GM12878 (cell line): ENCODE measurements at regions not wholly inside any gene's neighbourhood (a gene's known extent, or its start where the extent isn't known, plus 50 kb on each side); places are given as distances from the start of the nearest gene placed in this dataset.

Experiments used
- BRCA1 ChIP-seq: IDR thresholded peaks from 2 replicates; pipeline ENCODE4 v1.6.1; 2011; ENCODE audit warnings: low read depth, low read length, improper control_type of control experiment
- CREB1 ChIP-seq: IDR thresholded peaks from 2 replicates; pipeline ENCODE4 v1.6.1; 2012; ENCODE audit warnings: low read depth, mild to moderate bottlenecking, inconsistent platforms
- HDGF ChIP-seq: fragments of 450-650 bp; IDR thresholded peaks from 2 replicates; pipeline ENCODE4 v1.6.1; 2016; ENCODE audit warnings: antibody characterized with exemption
- IKZF2 ChIP-seq, 2 experiments: fragments of 450-650 bp; IDR thresholded peaks; 2 replicates each; pipeline ENCODE4 v1.6.1; 2017; ENCODE audit warnings: mild to moderate bottlenecking in 2 of 2, moderate library complexity in 2 of 2
- MTA3 ChIP-seq: IDR thresholded peaks from 2 replicates; pipeline ENCODE4 v1.6.1; 2012; ENCODE audit warnings: low read length, inconsistent platforms, borderline replicate concordance
- NR2C2 ChIP-seq: IDR thresholded peaks from 2 replicates; pipeline ENCODE4 v1.6.1; 2011; ENCODE audit warnings: borderline replicate concordance, low read depth; ENCODE audit not compliant: control insufficient read depth, insufficient read length
- NRF1 ChIP-seq: conservative IDR thresholded peaks from 2 replicates; pipeline ENCODE4 v1.6.1; 2011; ENCODE audit warnings: mild to moderate bottlenecking, low read depth, low read length, improper control_type of control experiment
- PAX5 ChIP-seq: IDR thresholded peaks from 2 replicates; pipeline ENCODE4 v1.6.1; 2011; ENCODE audit warnings: low read depth, low read length, borderline replicate concordance
- PML ChIP-seq: IDR thresholded peaks from 2 replicates; pipeline ENCODE4 v1.6.1; 2012; ENCODE audit warnings: low read length, inconsistent platforms
- POLR2AphosphoS5 ChIP-seq: IDR thresholded peaks from 2 replicates; pipeline ENCODE4 v1.6.1; 2011; ENCODE audit warnings: mild to moderate bottlenecking, low read length, inconsistent platforms
- SIN3A ChIP-seq: IDR thresholded peaks from 2 replicates; pipeline ENCODE4 v1.6.1; 2012; ENCODE audit warnings: low read depth, low read length, improper control_type of control experiment
- SMARCA5 ChIP-seq: fragments of 450-650 bp; IDR thresholded peaks from 2 replicates; pipeline ENCODE4 v1.6.1; 2017; ENCODE audit warnings: mild to moderate bottlenecking
- SPI1 ChIP-seq: IDR thresholded peaks from 2 replicates; pipeline ENCODE4 v1.6.1; 2011; ENCODE audit warnings: low read depth, mild to moderate bottlenecking, low read length, moderate library complexity, borderline replicate concordance; ENCODE audit not compliant: insufficient read depth
- SREBF1 ChIP-seq: IDR thresholded peaks from 2 replicates; pipeline ENCODE4 v1.6.1; 2012; ENCODE audit warnings: mild to moderate bottlenecking, low read length
- STAT1 ChIP-seq: fragments of 450-650 bp; conservative IDR thresholded peaks from 2 replicates; pipeline ENCODE4 v1.6.1; 2014; ENCODE audit warnings: antibody characterized with exemption, mild to moderate bottlenecking
- TARDBP ChIP-seq: IDR thresholded peaks from 2 replicates; pipeline ENCODE4 v1.6.1; 2016; ENCODE audit warnings: borderline replicate concordance
- TCF7 ChIP-seq: IDR thresholded peaks from 2 replicates; pipeline ENCODE4 v1.6.1; 2014; ENCODE audit warnings: antibody characterized with exemption, borderline replicate concordance
- WRNIP1 ChIP-seq: IDR thresholded peaks from 2 replicates; pipeline ENCODE4 v1.6.1; 2011; ENCODE audit warnings: low read depth, low read length, improper control_type of control experiment, borderline replicate concordance
- ZNF24 ChIP-seq: fragments of 450-650 bp; IDR thresholded peaks from 2 replicates; pipeline ENCODE4 v1.6.1; 2017; ENCODE audit warnings: antibody characterized with exemption, mild to moderate bottlenecking
- ZNF274 ChIP-seq: IDR thresholded peaks from one replicate; pipeline ENCODE4 v1.8.0; 2011; ENCODE audit not compliant: insufficient read length, insufficient read depth
- TF ChIP-seq, protein P1 (sequence below): IDR thresholded peaks from 2 replicates; pipeline ENCODE4 v1.6.1; 2012; ENCODE audit warnings: improper control_type of control experiment, low read depth, low read length; ENCODE audit not compliant: insufficient replicate concordance
- TF ChIP-seq, protein P2 (sequence below): IDR thresholded peaks from 2 replicates; pipeline ENCODE4 v1.6.1; 2011; ENCODE audit warnings: borderline replicate concordance, low read depth, mild to moderate bottlenecking, moderate library complexity, low read length; ENCODE audit not compliant: insufficient read depth, poor library complexity, severe bottlenecking
- TF ChIP-seq, protein P3 (sequence below): fragments of 450-650 bp; IDR thresholded peaks from 2 replicates; pipeline ENCODE4 v1.6.1; 2017; ENCODE audit warnings: low read depth, mild to moderate bottlenecking, moderate library complexity
- TF ChIP-seq, protein P4 (sequence below): IDR thresholded peaks from 2 replicates; pipeline ENCODE4 v1.6.1; 2012; ENCODE audit warnings: low read length, inconsistent platforms

DNA sequence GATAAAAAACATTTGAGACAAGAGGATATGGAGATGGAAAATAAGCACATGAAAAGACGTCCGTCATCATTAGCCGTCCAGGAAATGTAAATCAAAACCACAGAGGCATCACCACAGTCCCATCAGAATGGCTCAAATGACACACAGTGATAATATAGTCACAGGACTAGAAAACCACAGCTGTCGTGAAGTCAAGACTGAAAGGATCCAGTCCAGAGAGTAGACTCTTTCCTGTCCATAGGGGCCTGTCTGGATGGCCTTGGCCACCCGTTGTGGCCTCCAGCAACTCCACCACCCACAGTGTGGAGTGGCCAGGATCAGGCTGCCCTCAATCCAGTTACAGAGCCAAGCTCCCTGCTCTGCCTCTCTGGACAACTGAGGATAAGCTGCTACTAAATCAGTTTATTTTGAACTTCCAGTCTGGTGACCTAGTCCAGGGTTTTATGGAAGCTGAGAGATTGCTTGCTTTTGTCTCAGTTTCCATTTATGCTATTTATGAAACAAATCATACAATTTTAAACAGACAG is 60.4 kb downstream of the RHOB start (continued):
- TF ChIP-seq, protein P1, sequence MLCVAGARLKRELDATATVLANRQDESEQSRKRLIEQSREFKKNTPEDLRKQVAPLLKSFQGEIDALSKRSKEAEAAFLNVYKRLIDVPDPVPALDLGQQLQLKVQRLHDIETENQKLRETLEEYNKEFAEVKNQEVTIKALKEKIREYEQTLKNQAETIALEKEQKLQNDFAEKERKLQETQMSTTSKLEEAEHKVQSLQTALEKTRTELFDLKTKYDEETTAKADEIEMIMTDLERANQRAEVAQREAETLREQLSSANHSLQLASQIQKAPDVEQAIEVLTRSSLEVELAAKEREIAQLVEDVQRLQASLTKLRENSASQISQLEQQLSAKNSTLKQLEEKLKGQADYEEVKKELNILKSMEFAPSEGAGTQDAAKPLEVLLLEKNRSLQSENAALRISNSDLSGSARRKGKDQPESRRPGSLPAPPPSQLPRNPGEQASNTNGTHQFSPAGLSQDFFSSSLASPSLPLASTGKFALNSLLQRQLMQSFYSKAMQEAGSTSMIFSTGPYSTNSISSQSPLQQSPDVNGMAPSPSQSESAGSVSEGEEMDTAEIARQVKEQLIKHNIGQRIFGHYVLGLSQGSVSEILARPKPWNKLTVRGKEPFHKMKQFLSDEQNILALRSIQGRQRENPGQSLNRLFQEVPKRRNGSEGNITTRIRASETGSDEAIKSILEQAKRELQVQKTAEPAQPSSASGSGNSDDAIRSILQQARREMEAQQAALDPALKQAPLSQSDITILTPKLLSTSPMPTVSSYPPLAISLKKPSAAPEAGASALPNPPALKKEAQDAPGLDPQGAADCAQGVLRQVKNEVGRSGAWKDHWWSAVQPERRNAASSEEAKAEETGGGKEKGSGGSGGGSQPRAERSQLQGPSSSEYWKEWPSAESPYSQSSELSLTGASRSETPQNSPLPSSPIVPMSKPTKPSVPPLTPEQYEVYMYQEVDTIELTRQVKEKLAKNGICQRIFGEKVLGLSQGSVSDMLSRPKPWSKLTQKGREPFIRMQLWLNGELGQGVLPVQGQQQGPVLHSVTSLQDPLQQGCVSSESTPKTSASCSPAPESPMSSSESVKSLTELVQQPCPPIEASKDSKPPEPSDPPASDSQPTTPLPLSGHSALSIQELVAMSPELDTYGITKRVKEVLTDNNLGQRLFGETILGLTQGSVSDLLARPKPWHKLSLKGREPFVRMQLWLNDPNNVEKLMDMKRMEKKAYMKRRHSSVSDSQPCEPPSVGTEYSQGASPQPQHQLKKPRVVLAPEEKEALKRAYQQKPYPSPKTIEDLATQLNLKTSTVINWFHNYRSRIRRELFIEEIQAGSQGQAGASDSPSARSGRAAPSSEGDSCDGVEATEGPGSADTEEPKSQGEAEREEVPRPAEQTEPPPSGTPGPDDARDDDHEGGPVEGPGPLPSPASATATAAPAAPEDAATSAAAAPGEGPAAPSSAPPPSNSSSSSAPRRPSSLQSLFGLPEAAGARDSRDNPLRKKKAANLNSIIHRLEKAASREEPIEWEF: no peak
- TF ChIP-seq TCF7: no peak
- no peak for TF ChIP-seq STAT1
- no peak for TF ChIP-seq SMARCA5
- no peak for TF ChIP-seq HDGF
- TF ChIP-seq, protein P2, sequence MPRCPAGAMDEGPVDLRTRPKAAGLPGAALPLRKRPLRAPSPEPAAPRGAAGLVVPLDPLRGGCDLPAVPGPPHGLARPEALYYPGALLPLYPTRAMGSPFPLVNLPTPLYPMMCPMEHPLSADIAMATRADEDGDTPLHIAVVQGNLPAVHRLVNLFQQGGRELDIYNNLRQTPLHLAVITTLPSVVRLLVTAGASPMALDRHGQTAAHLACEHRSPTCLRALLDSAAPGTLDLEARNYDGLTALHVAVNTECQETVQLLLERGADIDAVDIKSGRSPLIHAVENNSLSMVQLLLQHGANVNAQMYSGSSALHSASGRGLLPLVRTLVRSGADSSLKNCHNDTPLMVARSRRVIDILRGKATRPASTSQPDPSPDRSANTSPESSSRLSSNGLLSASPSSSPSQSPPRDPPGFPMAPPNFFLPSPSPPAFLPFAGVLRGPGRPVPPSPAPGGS: no peak
- no peak for TF ChIP-seq TARDBP
- no peak for TF ChIP-seq WRNIP1
- TF ChIP-seq PAX5: peak; percentile 37; the same call in 1 of the 2 replicates
- TF ChIP-seq POLR2AphosphoS5: no peak
- TF ChIP-seq ZNF274: no peak
- no peak for TF ChIP-seq ZNF24
- no peak for TF ChIP-seq SREBF1
- peak; percentile 71 for TF ChIP-seq CREB1
- TF ChIP-seq BRCA1: no peak
- TF ChIP-seq, protein P3, sequence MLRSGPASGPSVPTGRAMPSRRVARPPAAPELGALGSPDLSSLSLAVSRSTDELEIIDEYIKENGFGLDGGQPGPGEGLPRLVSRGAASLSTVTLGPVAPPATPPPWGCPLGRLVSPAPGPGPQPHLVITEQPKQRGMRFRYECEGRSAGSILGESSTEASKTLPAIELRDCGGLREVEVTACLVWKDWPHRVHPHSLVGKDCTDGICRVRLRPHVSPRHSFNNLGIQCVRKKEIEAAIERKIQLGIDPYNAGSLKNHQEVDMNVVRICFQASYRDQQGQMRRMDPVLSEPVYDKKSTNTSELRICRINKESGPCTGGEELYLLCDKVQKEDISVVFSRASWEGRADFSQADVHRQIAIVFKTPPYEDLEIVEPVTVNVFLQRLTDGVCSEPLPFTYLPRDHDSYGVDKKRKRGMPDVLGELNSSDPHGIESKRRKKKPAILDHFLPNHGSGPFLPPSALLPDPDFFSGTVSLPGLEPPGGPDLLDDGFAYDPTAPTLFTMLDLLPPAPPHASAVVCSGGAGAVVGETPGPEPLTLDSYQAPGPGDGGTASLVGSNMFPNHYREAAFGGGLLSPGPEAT: peak; percentile 68
- no peak for TF ChIP-seq NRF1
- TF ChIP-seq PML: no peak
- TF ChIP-seq IKZF2 (IDR thresholded peaks at IDR 0.05): peak; percentile 74 to 75; a peak in 3 of 4 replicates
- TF ChIP-seq MTA3: no peak
- TF ChIP-seq, protein P4, sequence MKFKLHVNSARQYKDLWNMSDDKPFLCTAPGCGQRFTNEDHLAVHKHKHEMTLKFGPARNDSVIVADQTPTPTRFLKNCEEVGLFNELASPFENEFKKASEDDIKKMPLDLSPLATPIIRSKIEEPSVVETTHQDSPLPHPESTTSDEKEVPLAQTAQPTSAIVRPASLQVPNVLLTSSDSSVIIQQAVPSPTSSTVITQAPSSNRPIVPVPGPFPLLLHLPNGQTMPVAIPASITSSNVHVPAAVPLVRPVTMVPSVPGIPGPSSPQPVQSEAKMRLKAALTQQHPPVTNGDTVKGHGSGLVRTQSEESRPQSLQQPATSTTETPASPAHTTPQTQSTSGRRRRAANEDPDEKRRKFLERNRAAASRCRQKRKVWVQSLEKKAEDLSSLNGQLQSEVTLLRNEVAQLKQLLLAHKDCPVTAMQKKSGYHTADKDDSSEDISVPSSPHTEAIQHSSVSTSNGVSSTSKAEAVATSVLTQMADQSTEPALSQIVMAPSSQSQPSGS: 0 out of 2 replicates have a peak, but pooled peaks have one; percentile 7
- no peak for TF ChIP-seq SPI1
- TF ChIP-seq NR2C2: no peak
- no peak for TF ChIP-seq SIN3A
